HG03103 (cell line): ENCODE measurements at regions not wholly inside any gene's neighbourhood (a gene's known extent, or its start where the extent isn't known, plus 50 kb on each side); places are given as distances from the start of the nearest gene placed in this dataset.

Experiments used
- ATAC-seq: cut with Tn5 transposase; IDR thresholded peaks from one replicate; pipeline ENCODE4 v1.9.1; 2021; ENCODE audit warnings: low read depth; ENCODE audit not compliant: unreplicated experiment

DNA sequence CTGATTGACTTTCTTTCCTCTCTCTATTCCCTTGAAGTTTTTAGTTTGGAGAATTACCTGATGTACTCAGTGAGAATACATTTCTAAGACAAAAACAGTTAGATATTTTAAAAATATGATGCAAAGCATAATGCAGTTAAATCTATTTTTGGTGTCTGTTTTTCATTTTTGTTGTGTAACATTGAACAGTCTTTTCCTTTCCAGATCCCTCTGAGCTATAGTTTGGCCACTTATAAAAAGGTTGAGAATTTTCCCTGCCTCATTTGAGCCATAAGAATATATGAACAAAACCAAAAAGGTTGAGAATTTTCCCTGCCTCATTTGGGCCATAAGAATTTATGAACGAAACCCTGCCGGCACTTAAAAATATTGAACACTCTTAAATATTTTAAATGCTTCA, 57.0 kb upstream of the IPO5 start:
- ATAC-seq = no peak

GRCh38 chr13:97901716-97902115, 51.8 kb upstream of the IPO5 start:
- no peak for ATAC-seq
